IPS-15b (cell line): ENCODE measurements at regions not wholly inside any gene's neighbourhood (a gene's known extent, or its start where the extent isn't known, plus 50 kb on each side); places are given as distances from the start of the nearest gene placed in this dataset.
"Not testable (repeated sequence)": the region's sequence is repeated elsewhere in the genome, so short reads cannot be mapped to it uniquely, and the experiment has no call there.

Experiments used
- H3K27me3 ChIP-seq: one replicate; pipeline ENCODE4 v1.6.1; 2013; ENCODE audit warnings: low read length; ENCODE audit not compliant: control insufficient read depth, insufficient read depth
- H3K36me3 ChIP-seq: one replicate; pipeline ENCODE4 v1.6.1; 2013; ENCODE audit warnings: low read length; ENCODE audit not compliant: control insufficient read depth, insufficient read depth
- H3K4me1 ChIP-seq: one replicate; pipeline ENCODE4 v1.6.1; 2013; ENCODE audit warnings: mild to moderate bottlenecking, low read length; ENCODE audit not compliant: control insufficient read depth, insufficient read depth
- H3K4me3 ChIP-seq: one replicate; pipeline ENCODE4 v1.5.1; 2013; ENCODE audit warnings: low read depth, low read length
- H3K9ac ChIP-seq: one replicate; pipeline ENCODE4 v1.6.1; 2013; ENCODE audit warnings: low read depth, mild to moderate bottlenecking, low read length
- H3K9me3 ChIP-seq: one replicate; pipeline ENCODE4 v1.6.1; 2013; ENCODE audit warnings: mild to moderate bottlenecking, low read length; ENCODE audit not compliant: control insufficient read depth, insufficient read depth

DNA sequence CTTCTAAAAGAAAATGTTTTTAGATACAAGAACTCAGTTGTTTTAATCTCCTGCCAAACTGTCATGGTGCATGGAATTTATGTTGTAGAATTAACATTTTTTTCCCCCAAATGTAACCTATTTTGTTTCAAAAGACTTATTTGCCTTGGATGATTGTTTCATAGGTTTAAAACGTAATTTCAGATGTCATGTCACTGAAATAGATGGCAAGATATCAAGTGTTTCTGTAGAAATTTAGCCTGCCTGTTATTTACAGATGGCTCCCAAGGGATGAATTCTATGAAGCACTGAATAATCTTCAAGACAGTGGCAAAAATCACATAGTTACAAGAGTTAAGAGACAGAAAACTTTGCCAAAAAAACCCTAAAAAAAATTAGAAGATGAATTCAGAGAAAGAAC lies 1484.6 kb downstream of the OLFM4 start:
- Histone ChIP-seq H3K9ac (no peak overlapping the region), H3K27me3 (no peaks in the 10 kb centered on the region), H3K4me1 (no peaks in the 10 kb centered on the region), H3K4me3 (no peak overlapping the region), H3K36me3 (no peaks in the 10 kb centered on the region), H3K9me3 (no peaks in the 10 kb centered on the region)

DNA sequence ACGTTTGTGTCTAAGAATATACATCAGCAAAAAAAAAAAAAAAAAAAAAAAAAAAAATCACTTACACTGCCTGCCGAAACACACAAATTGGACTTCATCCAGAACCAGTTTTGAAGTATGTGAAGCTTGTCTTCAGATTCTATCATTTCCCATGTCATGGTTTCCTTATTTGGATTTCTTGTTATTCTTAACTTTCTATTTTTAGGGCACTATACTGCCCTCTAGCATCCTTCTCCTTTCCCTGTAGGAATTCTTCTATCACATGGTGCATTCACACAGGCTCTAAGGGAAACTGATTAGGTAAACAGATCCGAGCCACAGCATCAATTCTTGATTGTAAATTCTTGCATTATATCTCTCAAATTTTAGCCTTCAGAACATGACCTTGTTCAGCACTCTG lies 1507.5 kb downstream of the OLFM4 start:
- H3K4me1 ChIP-seq = no peaks in the 10 kb centered on the region
- no peak overlapping the region for H3K4me3 ChIP-seq
- H3K27me3 ChIP-seq = no peaks in the 10 kb centered on the region
- H3K9me3 ChIP-seq = no peaks in the 10 kb centered on the region
- no peak overlapping the region for H3K9ac ChIP-seq
- H3K36me3 ChIP-seq = no peaks in the 10 kb centered on the region

DNA sequence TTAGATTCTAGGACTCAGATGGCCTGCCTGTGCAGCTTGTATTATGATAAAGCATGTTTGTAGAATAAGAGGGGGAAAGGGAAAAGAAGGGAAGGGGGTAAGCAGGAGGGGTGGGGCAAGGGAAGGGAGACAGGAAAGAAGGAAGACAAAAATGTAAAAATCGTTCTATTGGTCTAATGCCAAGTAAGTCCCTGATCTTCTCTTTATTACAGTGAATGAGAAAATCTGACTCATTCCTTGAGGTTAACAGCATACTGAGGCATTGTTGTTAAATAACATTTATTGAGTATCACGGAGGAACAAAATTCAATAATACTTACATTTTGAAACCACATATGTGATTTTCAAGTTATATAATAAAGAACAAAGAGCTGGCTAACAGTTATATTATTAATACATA lies 1534.7 kb downstream of the OLFM4 start:
- H3K27me3 ChIP-seq = no peaks in the 10 kb centered on the region
- H3K9me3 ChIP-seq = no peaks in the 10 kb centered on the region
- no peak overlapping the region for H3K9ac ChIP-seq
- H3K4me1 ChIP-seq = peaks cover 4% of the 10 kb centered on the region
- no peaks in the 10 kb centered on the region for H3K36me3 ChIP-seq
- H3K4me3 ChIP-seq = no peak overlapping the region

GRCh38 chr13:54572037-54572436 lies 1543.4 kb downstream of the OLFM4 start:
- H3K4me3 ChIP-seq = peak overlapping the region; percentile 54
- H3K36me3 ChIP-seq, H3K9me3 ChIP-seq, H3K27me3 ChIP-seq: not testable (repeated sequence)
- H3K9ac ChIP-seq = peak overlapping the region; percentile 62
- H3K4me1 ChIP-seq = peaks cover 12% of the 10 kb centered on the region

DNA sequence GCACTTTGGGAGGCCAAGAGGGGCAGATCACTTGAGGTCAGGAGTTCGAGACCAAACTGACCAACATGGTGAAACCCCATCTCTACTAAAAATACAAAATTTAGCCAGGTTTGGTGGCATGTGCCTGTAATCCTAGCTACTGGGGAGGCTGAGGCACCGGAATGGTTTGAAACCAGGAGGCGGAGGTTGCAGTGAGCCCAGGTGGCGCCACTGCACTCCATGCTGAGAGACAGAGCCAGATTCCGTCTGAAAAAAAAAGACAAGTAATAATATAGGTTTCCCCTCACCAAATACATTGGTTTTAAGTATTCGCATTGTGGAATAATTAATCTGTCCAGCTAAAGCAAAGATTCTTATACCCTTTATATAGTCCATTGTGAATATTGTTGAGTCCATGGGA lies 1544.6 kb downstream of the OLFM4 start:
- Histone ChIP-seq H3K4me1 (peaks cover 12% of the 10 kb centered on the region), H3K27me3 (no peaks in the 10 kb centered on the region), H3K9me3 (no peaks in the 10 kb centered on the region), H3K9ac (no peak overlapping the region), H3K36me3 (no peaks in the 10 kb centered on the region), H3K4me3 (no peak overlapping the region)

GRCh38 chr13:54574791-54575190 lies 1546.2 kb downstream of the OLFM4 start:
- H3K9me3 ChIP-seq = no peaks in the 10 kb centered on the region
- no peaks in the 10 kb centered on the region for H3K27me3 ChIP-seq
- peaks cover 12% of the 10 kb centered on the region for H3K4me1 ChIP-seq
- no peaks in the 10 kb centered on the region for H3K36me3 ChIP-seq
- no peak overlapping the region for H3K9ac ChIP-seq
- H3K4me3 ChIP-seq = no peak overlapping the region

DNA sequence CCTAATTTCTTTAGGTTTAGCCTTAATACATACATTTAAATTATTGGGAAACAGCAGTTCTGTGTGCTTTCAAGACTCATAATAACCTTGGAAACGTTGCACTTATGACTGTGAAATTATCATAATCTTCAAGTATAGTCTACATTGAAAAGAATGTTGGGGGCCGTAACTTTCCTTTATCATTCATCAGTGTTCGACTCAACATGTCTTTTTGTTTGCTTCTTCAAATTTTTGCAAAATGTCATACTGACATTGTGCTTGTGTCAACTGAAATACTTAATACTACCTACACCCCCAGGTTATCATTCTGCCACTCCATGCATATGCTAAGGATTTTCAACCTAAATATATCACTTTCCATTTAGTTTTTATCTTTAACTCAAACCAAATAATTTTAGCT lies 1562.9 kb downstream of the OLFM4 start:
- H3K27me3 ChIP-seq = no peaks in the 10 kb centered on the region
- H3K4me1 ChIP-seq = no peaks in the 10 kb centered on the region
- no peaks in the 10 kb centered on the region for H3K9me3 ChIP-seq
- no peak overlapping the region for H3K9ac ChIP-seq
- peaks cover 2% of the 10 kb centered on the region for H3K36me3 ChIP-seq
- no peak overlapping the region for H3K4me3 ChIP-seq

DNA sequence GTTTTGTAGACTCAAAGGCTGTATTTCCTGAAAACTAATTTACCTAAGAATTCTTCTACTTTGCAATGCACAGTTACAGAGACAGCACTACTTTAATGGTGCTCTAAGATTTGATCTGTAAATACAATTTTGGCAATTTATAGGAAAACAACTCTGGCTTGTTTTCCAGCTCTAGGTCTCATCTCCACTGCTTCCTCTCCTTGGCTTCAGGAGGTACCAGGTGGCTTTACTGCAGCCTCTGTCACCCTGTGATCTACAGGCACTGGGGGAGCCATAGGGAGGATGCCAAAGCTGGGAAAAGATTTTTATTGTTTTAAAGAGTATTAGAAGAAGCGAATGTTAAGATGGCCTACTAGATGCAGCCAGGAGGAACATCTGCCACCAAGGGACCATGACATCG lies 1563.6 kb downstream of the OLFM4 start:
- H3K27me3 ChIP-seq = no peaks in the 10 kb centered on the region
- H3K9me3 ChIP-seq = no peaks in the 10 kb centered on the region

DNA sequence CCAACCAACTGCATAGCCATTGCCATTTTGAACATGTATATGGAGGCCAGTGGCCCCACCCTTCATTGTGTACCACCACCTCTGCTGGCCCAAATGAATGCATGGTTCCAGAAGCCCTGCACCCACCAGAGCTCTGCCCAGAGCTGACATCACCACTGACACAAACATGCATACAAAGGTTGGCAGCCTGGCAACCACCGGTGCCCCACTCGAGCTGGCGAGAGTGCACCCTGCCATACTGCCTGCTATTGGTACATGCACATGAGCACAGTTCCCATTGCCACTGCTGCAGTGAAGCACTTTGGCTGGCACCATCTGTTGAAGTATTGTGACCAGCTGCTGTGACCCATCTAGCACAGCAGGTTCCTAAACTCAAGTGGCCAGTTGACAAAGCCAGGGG lies 1564.9 kb downstream of the OLFM4 start:
- Histone ChIP-seq H3K36me3 (peaks cover 2% of the 10 kb centered on the region), H3K4me1 (peaks cover 12% of the 10 kb centered on the region), H3K9me3 (no peaks in the 10 kb centered on the region), H3K27me3 (no peaks in the 10 kb centered on the region), H3K9ac (no peak overlapping the region), H3K4me3 (no peak overlapping the region)

More for the DNA sequence above, 1563.6 kb downstream of the OLFM4 start:
- H3K9ac ChIP-seq = no peak overlapping the region
- H3K36me3 ChIP-seq = peaks cover 2% of the 10 kb centered on the region
- H3K4me1 ChIP-seq = peaks cover 4% of the 10 kb centered on the region
- no peak overlapping the region for H3K4me3 ChIP-seq

GRCh38 chr13:54597540-54598088 lies 1569.0 kb downstream of the OLFM4 start:
- H3K9ac ChIP-seq = no peak overlapping the region
- no peaks in the 10 kb centered on the region for H3K27me3 ChIP-seq
- no peak overlapping the region for H3K4me3 ChIP-seq
- H3K36me3 ChIP-seq = peaks cover 2% of the 10 kb centered on the region
- H3K9me3 ChIP-seq = no peaks in the 10 kb centered on the region
- H3K4me1 ChIP-seq = peaks cover 15% of the 10 kb centered on the region

- H3K4me1 ChIP-seq = peaks cover 15% of the 10 kb centered on the region
- H3K9me3 ChIP-seq = no peaks in the 10 kb centered on the region
- no peak overlapping the region for H3K9ac ChIP-seq
- no peaks in the 10 kb centered on the region for H3K27me3 ChIP-seq
- H3K4me3 ChIP-seq = no peak overlapping the region
- H3K36me3 ChIP-seq = no peaks in the 10 kb centered on the region
Observed at GRCh38 chr13:54599413-54599812, 1570.8 kb downstream of the OLFM4 start.

GRCh38 chr13:54606944-54607343 lies 1578.3 kb downstream of the OLFM4 start:
- H3K4me1 ChIP-seq = no peaks in the 10 kb centered on the region
- H3K9ac ChIP-seq = no peak overlapping the region
- no peaks in the 10 kb centered on the region for H3K36me3 ChIP-seq
- H3K4me3 ChIP-seq = no peak overlapping the region
- H3K27me3 ChIP-seq = no peaks in the 10 kb centered on the region
- no peaks in the 10 kb centered on the region for H3K9me3 ChIP-seq
